HG03442 (cell line): ENCODE measurements at regions not wholly inside any gene's neighbourhood (a gene's known extent, or its start where the extent isn't known, plus 50 kb on each side); places are given as distances from the start of the nearest gene placed in this dataset.
"Not testable (repeated sequence)": the region's sequence is repeated elsewhere in the genome, so short reads cannot be mapped to it uniquely, and the experiment has no call there.

Experiments used
- ATAC-seq: cut with Tn5 transposase; IDR thresholded peaks from one replicate; pipeline ENCODE4 v1.9.1; 2021; ENCODE audit warnings: mild to moderate bottlenecking, moderate library complexity; ENCODE audit not compliant: unreplicated experiment

GRCh38 chr4:173652283-173652931 lies 122.4 kb upstream of the HAND2 start:
- no peak for ATAC-seq

DNA sequence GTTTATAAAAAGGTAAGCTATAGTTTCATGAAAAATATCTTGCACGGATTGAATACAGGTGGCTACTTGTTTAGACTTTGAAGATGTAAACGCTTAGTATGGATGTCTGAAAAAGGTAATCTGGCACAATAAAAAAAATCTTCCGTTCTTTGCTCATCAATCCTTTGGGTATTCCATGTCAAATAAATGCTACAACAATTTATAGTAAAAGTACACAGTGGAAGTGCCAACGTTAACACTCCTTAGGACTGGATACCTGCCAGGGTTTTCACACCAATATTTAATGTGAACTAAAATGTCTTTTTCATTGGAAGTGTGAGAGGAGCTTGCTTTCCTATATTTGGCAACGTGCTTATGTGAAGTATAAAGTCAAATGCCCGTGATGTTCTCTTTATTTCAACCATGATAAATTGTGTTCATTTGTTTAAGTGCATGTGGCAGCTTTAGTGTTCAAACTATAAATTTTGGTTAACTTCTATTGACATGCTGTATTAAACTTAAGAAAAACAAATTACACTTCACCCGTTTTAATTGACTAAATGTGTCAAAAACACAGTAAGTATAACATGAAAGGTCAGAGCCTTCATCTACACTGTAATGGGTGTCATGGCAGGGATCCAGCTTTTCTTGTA lies 121.7 kb upstream of the HAND2 start:
- no peak for ATAC-seq

GRCh38 chr4:173647902-173648301 lies 117.9 kb upstream of the HAND2 start:
- ATAC-seq = no peak

DNA sequence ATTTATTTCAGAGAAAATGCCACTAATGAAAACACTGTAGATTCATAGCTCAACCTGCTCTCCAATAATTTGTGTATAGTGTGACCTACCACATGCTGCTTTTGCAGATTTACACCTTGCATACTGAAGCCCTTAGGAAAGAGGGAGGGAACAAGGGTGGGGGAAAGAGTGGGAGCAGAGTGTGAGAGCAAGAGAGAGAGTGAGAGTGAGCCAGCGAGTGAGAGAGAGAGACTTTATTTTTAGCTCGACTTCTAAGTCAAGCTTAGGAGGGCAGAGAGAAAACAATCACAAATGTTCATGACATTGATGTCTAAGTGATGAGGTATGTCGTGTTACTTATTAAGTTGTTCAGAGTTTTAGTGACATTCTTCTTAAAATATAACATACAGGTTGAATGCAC lies 112.5 kb upstream of the HAND2 start:
- ATAC-seq = no peak

- no peak for ATAC-seq
These were observed 105.4 kb upstream of the HAND2 start for GRCh38 chr4:173635395-173635794.

DNA sequence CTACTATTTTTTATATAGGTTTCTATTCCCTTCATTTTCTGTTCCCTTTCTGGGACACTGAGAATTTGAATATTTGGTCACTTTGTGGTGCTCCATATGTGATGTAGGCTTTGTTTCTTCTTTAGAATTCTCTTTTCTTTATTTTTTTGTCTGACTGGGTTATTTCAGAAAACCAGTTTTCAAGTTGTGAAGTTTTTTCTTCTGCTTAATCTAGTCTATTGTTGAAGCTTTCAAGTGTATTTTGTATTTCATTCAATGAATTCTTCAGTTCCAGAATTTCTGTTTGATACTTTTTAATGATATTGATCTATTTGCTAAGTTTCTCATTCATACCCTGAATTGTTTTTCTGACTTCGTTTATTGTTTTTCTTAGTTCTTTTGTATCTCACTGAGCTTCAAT lies 96.2 kb upstream of the HAND2 start:
- no peak for ATAC-seq

GRCh38 chr4:173618648-173619047 lies 88.6 kb upstream of the HAND2 start:
- not testable (repeated sequence) for ATAC-seq

DNA sequence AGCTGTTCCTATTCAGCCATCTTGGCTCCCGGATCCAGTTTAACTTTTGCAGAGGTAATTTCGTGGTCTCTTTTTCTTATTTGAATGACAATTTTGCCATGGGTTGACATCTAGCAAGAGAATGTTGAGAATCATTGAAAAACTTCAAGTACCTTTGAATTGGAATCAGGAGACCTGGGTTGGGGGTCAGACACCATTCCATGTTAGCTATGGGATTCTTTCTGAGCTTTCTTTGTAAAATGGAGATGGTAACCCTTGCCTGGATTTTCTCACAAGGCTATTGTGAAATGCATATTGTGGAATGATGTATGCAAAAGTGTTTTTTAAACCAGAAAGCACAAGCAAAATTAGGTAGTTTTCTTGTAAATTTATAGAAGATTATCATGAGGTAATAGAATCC lies 79.1 kb upstream of the HAND2 start:
- no peak for ATAC-seq

DNA sequence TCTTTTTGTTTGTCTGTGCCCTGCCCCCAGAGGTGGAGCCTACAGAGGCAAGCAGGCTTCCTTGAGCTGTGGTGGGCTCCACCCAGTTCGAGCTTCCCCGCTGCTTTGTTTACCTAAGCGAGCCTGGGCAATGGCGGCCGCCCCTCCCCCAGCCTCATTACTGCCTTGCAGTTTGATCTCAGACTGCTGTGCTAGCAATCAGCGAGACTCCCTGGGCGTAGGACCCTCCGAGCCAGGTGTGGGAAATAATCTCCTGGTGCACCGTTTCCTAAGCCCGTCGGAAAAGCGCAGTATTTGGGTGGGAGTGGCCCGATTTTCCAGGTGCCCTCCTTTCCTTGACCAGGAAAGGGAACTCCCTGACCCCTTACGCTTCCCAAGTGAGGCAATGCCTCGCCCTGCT lies 78.6 kb upstream of the HAND2 start:
- not testable (repeated sequence) for ATAC-seq

DNA sequence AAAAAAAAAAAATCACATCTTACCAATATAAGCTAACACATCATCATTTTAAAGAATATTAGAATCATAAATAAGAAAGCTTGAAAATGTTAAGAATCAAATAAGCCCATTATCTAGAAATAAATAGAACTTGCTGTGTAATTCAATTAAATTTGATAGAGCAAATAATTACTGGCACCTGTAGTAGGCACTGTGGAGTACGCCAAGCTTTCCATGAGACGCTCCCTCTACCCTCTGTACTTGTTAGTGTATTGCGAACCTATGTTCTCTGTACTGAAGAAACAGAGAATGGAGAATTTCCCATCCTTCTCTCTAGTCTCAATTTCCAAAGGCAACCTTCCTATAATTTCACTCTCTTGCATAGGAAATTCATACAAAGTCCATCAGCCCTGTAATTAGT lies 61.7 kb upstream of the HAND2 start:
- no peak for ATAC-seq

- ATAC-seq = no peak
These were observed 60.7 kb upstream of the HAND2 start for GRCh38 chr4:173590697-173591096.

DNA sequence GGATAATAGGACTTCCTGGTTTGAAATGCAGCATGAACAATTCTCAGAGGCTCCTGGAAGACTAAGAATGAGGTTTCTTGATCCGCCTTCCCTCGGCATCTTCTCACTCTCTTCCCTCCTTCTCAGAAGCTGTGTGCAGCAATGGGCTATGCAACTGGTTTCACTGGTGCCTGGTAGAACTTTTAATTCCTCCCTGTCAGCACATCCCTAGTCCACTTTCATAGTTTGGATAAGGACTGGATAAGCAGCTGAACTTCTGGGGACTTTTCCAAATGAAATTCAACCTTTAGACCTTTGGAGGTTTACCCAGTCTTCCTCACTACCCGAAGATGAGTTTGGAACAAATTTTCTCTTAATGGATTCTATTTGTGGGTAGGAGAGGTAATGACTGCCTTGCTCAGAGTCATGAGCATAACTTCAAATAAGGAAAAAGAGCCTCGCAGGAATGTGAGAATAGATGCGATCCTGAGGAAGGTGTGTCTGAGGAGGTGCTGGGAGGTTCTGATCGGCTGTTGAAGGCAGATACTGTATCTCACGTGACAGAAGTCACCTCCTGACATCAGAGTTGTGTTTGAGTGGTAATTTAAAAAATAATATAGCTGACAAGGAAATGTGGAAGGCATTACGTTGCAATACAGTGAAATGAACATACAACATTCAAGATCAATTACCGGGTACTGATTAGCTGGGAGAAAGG lies 56.0 kb upstream of the HAND2 start:
- ATAC-seq = no peak

DNA sequence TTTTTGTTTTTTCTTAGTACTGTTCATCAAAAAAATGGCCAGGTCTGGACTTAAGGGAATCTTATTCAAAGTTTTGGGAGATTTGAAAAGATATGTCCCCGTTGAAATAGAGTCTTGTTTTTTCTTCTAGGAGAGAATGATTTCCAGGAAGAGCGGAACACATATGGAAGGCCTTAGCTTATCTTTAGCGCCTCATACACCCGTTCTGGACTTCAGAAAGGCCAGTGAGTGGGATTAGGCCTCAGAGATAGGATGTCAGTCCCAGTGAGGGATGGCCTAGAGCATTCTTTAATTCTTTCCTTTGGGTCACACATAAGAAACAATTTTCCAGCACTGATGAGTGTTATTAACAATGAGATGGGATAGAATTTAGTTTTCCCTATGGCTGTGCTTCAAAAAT lies 54.5 kb upstream of the HAND2 start:
- no peak for ATAC-seq
